GM19239 (cell line): ENCODE measurements at regions not wholly inside any gene's neighbourhood (a gene's known extent, or its start where the extent isn't known, plus 50 kb on each side); places are given as distances from the start of the nearest gene placed in this dataset.
"Not testable (repeated sequence)": the region's sequence is repeated elsewhere in the genome, so short reads cannot be mapped to it uniquely, and the experiment has no call there.

Experiments
- DNase-seq: peaks from one replicate; pipeline ENCODE4 v3.0.0; 2011; ENCODE audit warnings: low spot score; ENCODE audit not compliant: insufficient read length
- FAIRE-seq: peaks from 2 replicates; lab custom pipeline; 2011; peaks lifted over from hg19 to GRCh38; lab: Jason Lieb, UNC

GRCh38 chr6:20338156-20338555 lies 63.5 kb upstream of the E2F3 start:
- DNase-seq (no peak), FAIRE-seq (no peak)

DNA sequence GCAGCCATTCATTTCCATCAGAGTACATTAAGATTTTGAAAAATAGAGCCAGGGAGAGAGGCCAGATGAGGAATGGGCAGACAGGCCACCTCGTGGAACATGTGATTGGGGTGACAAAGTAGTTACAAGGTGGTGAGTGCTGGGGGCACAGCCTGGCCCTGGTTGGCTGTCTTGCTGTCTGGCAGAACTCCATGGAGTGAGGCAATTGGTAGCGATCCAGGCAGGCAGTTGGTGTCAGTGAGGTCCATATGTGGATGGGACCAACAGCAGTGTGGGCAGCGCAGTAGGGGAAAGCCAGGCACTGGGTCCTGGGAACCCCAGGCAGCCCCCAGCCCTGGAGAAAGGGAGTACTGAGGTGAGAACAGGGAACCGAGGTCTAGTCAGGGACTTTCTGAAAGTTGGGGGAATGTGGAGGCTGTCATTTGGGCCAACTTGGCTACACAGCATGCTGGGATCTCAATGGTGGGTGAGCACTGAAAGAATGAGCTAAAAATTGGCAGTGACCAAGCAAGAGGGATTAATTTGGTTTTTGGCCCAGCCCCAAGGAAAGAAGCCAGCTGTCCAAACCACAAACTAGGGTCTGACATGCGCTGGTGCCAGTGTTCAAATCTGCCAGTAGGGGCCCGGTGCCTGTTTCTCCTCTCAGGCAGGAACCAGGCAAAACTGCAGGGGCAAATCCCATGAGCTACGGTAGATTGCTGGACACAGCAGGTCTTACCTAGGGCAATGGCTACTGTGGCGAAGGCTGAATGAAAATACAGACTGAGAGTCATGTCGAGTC lies 61.4 kb upstream of the E2F3 start:
- DNase-seq (no peak), FAIRE-seq (no peak)

GRCh38 chr6:20341096-20341495 lies 60.6 kb upstream of the E2F3 start:
- no peak for DNase-seq
- no peak for FAIRE-seq

DNA sequence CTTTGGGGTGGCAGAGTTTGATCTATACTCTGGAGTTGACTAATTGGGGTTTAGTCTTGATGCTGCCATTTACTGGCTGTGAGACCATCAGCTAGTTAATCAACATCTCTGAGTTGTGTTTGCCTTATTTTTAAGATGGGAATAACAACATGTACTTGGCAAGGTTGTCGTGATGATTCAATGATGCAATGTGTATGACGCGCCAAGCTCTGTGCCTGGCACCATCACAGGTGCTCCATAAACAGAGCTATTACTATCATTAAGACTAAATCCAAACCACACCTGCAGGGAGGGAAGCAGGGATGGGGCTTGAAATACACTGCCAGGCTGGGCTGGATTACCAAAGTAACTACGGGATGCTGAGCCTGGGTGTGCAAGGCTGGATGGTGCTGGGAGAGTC lies 60.1 kb upstream of the E2F3 start:
- DNase-seq = no peak
- FAIRE-seq = no peak

DNA sequence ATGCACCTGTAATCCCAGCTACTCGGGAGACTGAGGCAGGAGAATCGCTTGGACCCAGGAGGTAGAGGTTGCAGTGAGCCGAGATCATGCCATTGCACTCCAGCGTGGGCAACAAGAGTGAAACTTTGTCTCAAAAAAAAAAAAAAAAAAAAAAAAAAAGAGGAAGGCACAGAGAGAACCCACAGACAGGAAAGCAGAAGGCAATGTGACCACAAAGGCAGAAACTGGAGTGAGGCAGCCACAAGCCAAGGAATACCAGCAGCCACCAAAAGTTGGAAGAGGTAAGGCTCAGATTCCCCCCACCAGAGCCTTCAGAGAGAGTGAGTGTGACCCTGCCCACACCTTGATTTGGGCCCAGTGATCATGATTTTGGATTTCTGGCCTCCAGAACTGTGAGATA lies 54.7 kb upstream of the E2F3 start:
- not testable (repeated sequence) for FAIRE-seq, DNase-seq

GRCh38 chr6:20348041-20348440 lies 53.6 kb upstream of the E2F3 start:
- DNase-seq (no peak), FAIRE-seq (no peak)

DNA sequence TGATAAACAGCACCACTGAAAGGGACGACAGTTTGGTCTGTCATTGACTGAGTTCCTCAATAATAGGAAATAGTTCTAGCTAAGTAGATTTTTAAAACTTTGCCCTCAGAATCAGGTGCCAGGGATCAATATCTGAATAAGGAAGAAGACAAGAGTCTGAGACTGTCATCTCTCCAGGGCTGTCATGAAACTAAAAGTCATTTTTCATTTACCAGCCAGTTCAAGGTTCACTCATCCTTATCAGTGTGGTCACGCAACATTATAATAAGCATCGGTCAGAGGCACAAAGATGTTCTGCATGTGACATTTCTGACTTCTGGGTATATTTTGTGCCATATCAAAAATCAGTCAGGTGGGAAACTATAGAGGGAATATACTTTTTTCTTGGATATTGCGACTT lies 52.5 kb upstream of the E2F3 start:
- FAIRE-seq = peak; percentile 51
- no peak for DNase-seq

DNA sequence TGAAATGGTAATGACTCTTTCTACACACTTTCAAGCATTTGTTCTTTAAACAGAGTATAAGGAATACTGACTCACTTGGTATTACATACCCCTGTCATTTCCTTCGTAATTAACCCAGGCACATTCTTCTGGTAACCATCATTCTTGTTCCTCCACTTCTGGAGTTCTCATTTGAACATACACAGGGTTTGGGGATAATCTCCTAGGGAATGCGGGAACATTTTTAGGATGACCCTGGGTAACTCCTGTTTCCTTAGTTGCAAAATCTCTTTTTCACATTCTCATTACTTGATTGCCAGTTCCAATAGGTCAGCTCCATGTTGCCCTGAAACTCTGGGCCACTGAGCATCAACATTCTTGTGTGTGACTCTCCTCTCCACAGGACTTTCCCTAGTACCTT lies 51.5 kb upstream of the E2F3 start:
- DNase-seq (no peak), FAIRE-seq (no peak)

DNA sequence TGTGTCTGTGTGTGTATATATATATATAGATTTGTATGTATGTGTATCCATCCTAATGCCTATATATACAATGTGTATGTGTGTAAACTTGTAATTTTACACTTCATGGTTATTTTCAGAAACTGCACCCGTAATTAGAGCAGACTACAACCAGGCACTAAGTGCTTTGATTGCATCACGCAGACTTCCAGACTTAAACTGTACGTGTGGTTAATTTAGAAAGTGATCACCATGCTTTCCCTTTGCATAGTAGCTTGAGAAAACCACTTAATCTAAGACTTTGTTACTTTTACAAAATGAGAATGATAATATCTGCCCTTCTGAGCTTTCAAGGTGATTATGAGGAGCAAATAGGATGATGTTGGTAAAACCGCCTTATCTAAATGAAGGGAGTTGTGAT lies 50.1 kb upstream of the E2F3 start:
- DNase-seq (no peak), FAIRE-seq (no peak)
